Stomach smooth muscle (tissue), 2 donors: ENCODE measurements at regions not wholly inside any gene's neighbourhood (a gene's known extent, or its start where the extent isn't known, plus 50 kb on each side); places are given as distances from the start of the nearest gene placed in this dataset.
A peak's percentile ranks its signal among the peaks of the same experiment; 100 is the strongest.

Experiments used
- H3K27ac ChIP-seq: one replicate; pipeline ENCODE4 v1.7.0; 2013; ENCODE audit warnings: mild to moderate bottlenecking, low read length, inconsistent platforms
- H3K27me3 ChIP-seq, 2 donors: one replicate each; pipeline ENCODE4 v1.7.0; 2013; ENCODE audit warnings: low read length in 2 of 2; ENCODE audit not compliant: insufficient read depth in 2 of 2, control insufficient read depth in 1 of 2
- H3K36me3 ChIP-seq, 2 donors: one replicate each; pipeline ENCODE4 v1.7.0; 2013; ENCODE audit warnings: low read length in 2 of 2; ENCODE audit not compliant: control insufficient read depth in 2 of 2, insufficient read depth in 2 of 2
- H3K4me1 ChIP-seq: one replicate; pipeline ENCODE4 v1.7.0; 2013; ENCODE audit warnings: low read length; ENCODE audit not compliant: control insufficient read depth, insufficient read depth
- H3K4me3 ChIP-seq, 2 donors: one replicate each; pipeline ENCODE4 v1.7.0; 2013; ENCODE audit warnings: low read length in 2 of 2
- H3K9ac ChIP-seq, 2 donors: one replicate each; pipeline ENCODE4 v1.7.0; 2013; ENCODE audit warnings: low read length in 2 of 2, mild to moderate bottlenecking in 1 of 2
- H3K9me3 ChIP-seq, 2 donors: one replicate each; pipeline ENCODE4 v1.7.0; 2013; ENCODE audit warnings: low read length in 2 of 2; ENCODE audit not compliant: control insufficient read depth in 2 of 2
- donor health status: healthy.
- donor health status: Pancreatic carcinoma.

DNA sequence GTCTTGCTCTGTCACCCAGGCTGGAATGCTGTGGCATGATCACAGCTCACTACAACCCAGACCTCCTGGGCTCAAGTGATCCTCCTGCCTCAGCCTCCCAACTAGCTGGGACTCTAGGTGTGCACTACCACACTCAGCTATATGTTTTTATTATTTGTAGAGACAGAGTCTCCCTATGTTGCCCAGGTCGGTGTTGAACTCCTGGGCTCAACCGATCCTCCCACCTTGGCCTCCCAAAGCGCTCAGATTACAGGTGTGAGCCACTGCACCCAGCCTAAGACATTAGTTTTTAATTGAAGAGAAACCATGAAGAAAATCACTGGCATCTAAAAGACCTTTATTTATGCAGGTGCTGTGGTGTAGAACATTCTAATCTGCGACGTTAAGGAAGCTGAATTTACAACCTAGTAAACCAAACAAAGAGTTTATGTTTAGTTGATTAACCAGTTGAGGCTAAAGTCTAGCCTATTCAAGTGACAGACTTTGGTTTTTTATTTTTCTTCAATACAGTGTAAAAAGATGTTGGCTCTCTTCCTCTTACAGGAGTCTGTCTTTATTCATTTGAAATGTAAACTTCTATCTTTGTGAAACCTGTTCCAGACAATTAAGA lies 52.5 kb upstream of the NBL1 start:
- peaks cover 8% of the 10 kb centered on the region for H3K4me1 ChIP-seq
- H3K9ac ChIP-seq: no peak overlapping the region
- H3K4me3 ChIP-seq: no peak overlapping the region
- no peaks in the 10 kb centered on the region for H3K27me3 ChIP-seq
- H3K9me3 ChIP-seq: no peaks in the 10 kb centered on the region
- no peaks in the 10 kb centered on the region for H3K36me3 ChIP-seq
- H3K27ac ChIP-seq: no peak overlapping the region

DNA sequence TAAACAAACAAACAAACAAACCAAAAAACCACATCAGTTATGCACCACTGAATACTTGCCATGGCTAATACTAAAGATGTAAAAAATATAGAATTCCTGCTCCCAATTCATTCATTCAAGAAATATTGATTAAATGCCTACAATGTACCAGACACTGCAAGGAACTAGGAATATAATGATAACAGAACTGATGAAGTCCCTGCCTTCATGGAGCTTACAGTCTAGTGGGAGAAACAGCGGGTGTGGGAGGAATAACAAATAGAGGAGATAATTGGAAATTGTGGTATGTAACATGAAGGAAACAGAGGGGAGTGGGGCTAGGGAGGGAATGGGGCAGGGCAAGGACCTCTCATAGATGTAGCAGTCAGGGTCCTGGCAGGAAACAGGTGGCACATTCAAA lies 58.6 kb upstream of the NBL1 start:
- Histone ChIP-seq H3K9ac (no peak overlapping the region), H3K4me1 (no peaks in the 10 kb centered on the region), H3K9me3 (no peaks in the 10 kb centered on the region), H3K27me3 (no peaks in the 10 kb centered on the region), H3K27ac (no peak overlapping the region), H3K36me3 (no peaks in the 10 kb centered on the region), H3K4me3 (no peak overlapping the region)

DNA sequence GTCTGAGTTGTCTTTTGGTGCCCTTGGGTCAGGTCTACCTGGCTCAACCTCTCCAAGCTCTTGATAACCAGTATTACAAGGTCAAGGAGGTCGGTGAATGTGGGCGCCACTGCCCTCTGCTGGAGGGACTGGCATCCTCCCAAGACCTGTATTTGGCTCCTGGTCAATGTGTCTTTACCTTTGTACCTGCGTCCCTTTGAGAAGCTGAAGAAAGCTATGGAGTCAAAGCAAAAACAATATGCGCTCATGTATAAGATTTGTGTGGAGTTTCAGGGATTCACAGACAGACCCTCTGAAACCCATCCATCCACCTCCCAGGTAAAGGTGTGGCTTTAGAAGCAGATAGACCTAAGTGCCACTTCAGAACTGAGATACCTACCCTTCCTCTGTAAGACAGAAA lies 61.8 kb upstream of the NBL1 start:
- Histone ChIP-seq H3K27ac (no peak overlapping the region), H3K27me3 (no peaks in the 10 kb centered on the region), H3K4me1 (no peaks in the 10 kb centered on the region), H3K4me3 (no peak overlapping the region), H3K9ac (no peak overlapping the region), H3K9me3 (no peaks in the 10 kb centered on the region), H3K36me3 (no peaks in the 10 kb centered on the region)

GRCh38 chr1:19581381-19581780 lies 62.7 kb upstream of the NBL1 start:
- Histone ChIP-seq H3K4me3 (no peak overlapping the region), H3K36me3 (no peaks in the 10 kb centered on the region), H3K9ac (no peak overlapping the region), H3K27ac (no peak overlapping the region), H3K9me3 (no peaks in the 10 kb centered on the region), H3K27me3 (no peaks in the 10 kb centered on the region), H3K4me1 (no peaks in the 10 kb centered on the region)

GRCh38 chr1:19577561-19577960 lies 66.5 kb upstream of the NBL1 start:
- H3K27me3 ChIP-seq: no peaks in the 10 kb centered on the region
- H3K4me3 ChIP-seq: no peak overlapping the region
- no peaks in the 10 kb centered on the region for H3K9me3 ChIP-seq
- H3K4me1 ChIP-seq: no peaks in the 10 kb centered on the region
- no peak overlapping the region for H3K9ac ChIP-seq
- H3K36me3 ChIP-seq: no peaks in the 10 kb centered on the region
- H3K27ac ChIP-seq: no peak overlapping the region

- no peaks in the 10 kb centered on the region for H3K4me1 ChIP-seq
- H3K4me3 ChIP-seq: no peak overlapping the region
- no peaks in the 10 kb centered on the region for H3K27me3 ChIP-seq
- H3K9ac ChIP-seq: no peak overlapping the region
- no peaks in the 10 kb centered on the region for H3K9me3 ChIP-seq
- no peak overlapping the region for H3K27ac ChIP-seq
- no peaks in the 10 kb centered on the region for H3K36me3 ChIP-seq
Observed at GRCh38 chr1:19577036-19577435, 67.1 kb upstream of the NBL1 start.

- Histone ChIP-seq H3K4me3 (no peak overlapping the region), H3K27ac (no peak overlapping the region), H3K4me1 (no peaks in the 10 kb centered on the region), H3K27me3 (no peaks in the 10 kb centered on the region), H3K9ac (no peak overlapping the region), H3K9me3 (peaks cover 0 to 3% of the 10 kb centered on the region in 2 donors), H3K36me3 (no peaks in the 10 kb centered on the region)
Observed at GRCh38 chr1:19569786-19570185, 74.3 kb upstream of the NBL1 start.

DNA sequence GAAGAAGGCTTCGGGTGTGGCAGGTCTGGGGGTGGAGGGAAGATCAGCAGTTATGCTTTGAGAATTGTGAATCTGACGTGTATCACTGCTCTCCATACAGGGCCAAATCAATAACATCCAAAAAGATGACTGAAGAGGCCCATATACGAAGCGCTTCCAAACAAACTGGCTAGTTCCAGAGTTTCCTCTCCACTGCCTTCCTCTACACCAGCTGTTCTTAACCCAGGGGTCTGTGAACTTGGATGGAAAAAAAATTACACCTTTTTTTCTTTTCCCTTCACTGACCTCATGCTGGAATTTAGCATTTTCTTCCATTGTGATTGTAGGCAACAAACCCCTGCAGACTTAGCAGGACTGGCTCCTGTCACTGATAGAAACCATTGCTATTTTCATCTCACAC lies 77.1 kb upstream of the NBL1 start:
- no peaks in the 10 kb centered on the region for H3K36me3 ChIP-seq
- H3K27ac ChIP-seq: no peak overlapping the region
- H3K9ac ChIP-seq: no peak overlapping the region
- peaks cover 14% of the 10 kb centered on the region for H3K4me1 ChIP-seq
- peaks cover 0 to 3% of the 10 kb centered on the region in 2 donors for H3K9me3 ChIP-seq
- H3K4me3 ChIP-seq: no peak overlapping the region
- H3K27me3 ChIP-seq: no peaks in the 10 kb centered on the region

- Histone ChIP-seq H3K9ac (peak overlapping the region in 1 of 2 donors; percentile 60), H3K36me3 (no peaks in the 10 kb centered on the region), H3K9me3 (no peaks in the 10 kb centered on the region), H3K4me3 (peak overlapping the region in 1 of 2 donors; percentile 0), H3K4me1 (peaks cover 14% of the 10 kb centered on the region), H3K27ac (peak overlapping the region; percentile 80), H3K27me3 (no peaks in the 10 kb centered on the region)
Observed at GRCh38 chr1:19564366-19564765, 79.0 kb upstream of the CAPZB start.

DNA sequence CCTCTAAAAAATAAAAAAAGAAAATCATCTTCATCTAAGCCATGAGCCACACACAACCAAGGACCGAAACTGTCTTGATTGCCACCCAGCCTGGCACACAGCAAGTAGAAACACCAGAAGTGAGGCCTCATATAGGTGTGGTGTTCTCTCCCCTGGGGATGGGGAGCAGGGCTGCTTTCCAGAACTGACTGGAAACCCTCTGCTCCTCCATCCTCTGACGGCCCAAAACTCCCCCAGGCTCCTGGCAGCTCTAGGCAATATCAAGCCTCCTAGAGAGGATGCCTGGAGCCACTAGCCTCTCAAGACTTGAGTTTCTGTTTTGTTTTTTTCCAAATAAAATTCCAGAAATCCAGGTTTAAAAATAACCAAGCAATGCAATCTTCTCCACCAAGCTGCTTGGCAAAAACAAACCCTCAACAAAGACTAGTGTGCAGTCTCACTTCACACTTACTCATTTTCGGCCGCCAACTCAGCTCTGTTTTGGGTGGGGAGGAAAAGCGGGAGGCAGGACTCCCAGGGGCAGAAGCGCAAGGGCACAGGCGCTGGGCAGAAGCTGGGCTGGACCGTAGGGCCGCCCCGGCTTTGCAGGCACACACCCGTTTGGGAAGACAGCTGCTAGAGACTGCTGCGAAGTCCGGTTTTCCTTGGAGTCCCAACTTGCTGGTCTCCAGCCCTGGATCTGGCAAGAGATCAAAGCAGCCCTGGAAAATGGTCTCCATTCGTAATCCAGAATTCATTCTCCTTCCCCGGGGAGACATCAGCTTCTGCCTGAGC lies 78.2 kb upstream of the CAPZB start:
- Histone ChIP-seq H3K27me3 (no peaks in the 10 kb centered on the region), H3K9ac (peak overlapping the region; percentile 26 to 60), H3K27ac (peak overlapping the region; percentile 80), H3K4me3 (peak overlapping the region; percentile 23 to 72), H3K36me3 (no peaks in the 10 kb centered on the region), H3K4me1 (peaks cover 14% of the 10 kb centered on the region), H3K9me3 (no peaks in the 10 kb centered on the region)

- Histone ChIP-seq H3K4me3 (no peak overlapping the region), H3K9me3 (no peaks in the 10 kb centered on the region), H3K9ac (no peak overlapping the region), H3K36me3 (no peaks in the 10 kb centered on the region), H3K27ac (peak overlapping the region; percentile 80), H3K4me1 (peaks cover 14% of the 10 kb centered on the region), H3K27me3 (no peaks in the 10 kb centered on the region)
Observed at GRCh38 chr1:19562847-19563246, 77.5 kb upstream of the CAPZB start.
